HG03159 (cell line): ENCODE measurements at regions not wholly inside any gene's neighbourhood (a gene's known extent, or its start where the extent isn't known, plus 50 kb on each side); places are given as distances from the start of the nearest gene placed in this dataset.
"Not testable (repeated sequence)": the region's sequence is repeated elsewhere in the genome, so short reads cannot be mapped to it uniquely, and the experiment has no call there.

Experiments used
- ATAC-seq: cut with Tn5 transposase; IDR thresholded peaks from one replicate; pipeline ENCODE4 v1.9.1; 2021; ENCODE audit warnings: mild to moderate bottlenecking, moderate library complexity; ENCODE audit not compliant: unreplicated experiment

- ATAC-seq = no peak
Measured at GRCh38 chr20:7742479-7742878, 197.8 kb downstream of the HAO1 start.

GRCh38 chr20:7744411-7744810 lies 195.8 kb downstream of the HAO1 start:
- no peak for ATAC-seq

- ATAC-seq = no peak
Measured at GRCh38 chr20:7748624-7749023, 191.6 kb downstream of the HAO1 start.

- ATAC-seq = no peak
Measured at GRCh38 chr20:7754102-7754501, 186.2 kb downstream of the HAO1 start.

- ATAC-seq = no peak
Measured at GRCh38 chr20:7758406-7758805, 181.9 kb downstream of the HAO1 start.

GRCh38 chr20:7760247-7761031 lies 179.8 kb downstream of the HAO1 start:
- no peak for ATAC-seq

- ATAC-seq = peak; percentile 85
Measured at GRCh38 chr20:7765221-7765620, 175.0 kb downstream of the HAO1 start.

GRCh38 chr20:7770046-7770445 lies 170.2 kb downstream of the HAO1 start:
- no peak for ATAC-seq

GRCh38 chr20:7770578-7770977 lies 169.7 kb downstream of the HAO1 start:
- peak; percentile 99 for ATAC-seq

- no peak for ATAC-seq
Measured at GRCh38 chr20:7772371-7772770, 167.9 kb downstream of the HAO1 start.

GRCh38 chr20:7773511-7773910 lies 166.7 kb downstream of the HAO1 start:
- no peak for ATAC-seq

GRCh38 chr20:7775072-7775471 lies 165.2 kb downstream of the HAO1 start:
- ATAC-seq = no peak

- no peak for ATAC-seq
Measured at GRCh38 chr20:7776148-7776547, 164.1 kb downstream of the HAO1 start.

GRCh38 chr20:7790189-7790588 lies 150.1 kb downstream of the HAO1 start:
- ATAC-seq = no peak

GRCh38 chr20:7792150-7792869 lies 147.9 kb downstream of the HAO1 start:
- no peak for ATAC-seq

GRCh38 chr20:7798176-7798575 lies 142.1 kb downstream of the HAO1 start:
- ATAC-seq = no peak

GRCh38 chr20:7799862-7800261 lies 140.4 kb downstream of the HAO1 start:
- no peak for ATAC-seq

GRCh38 chr20:7803411-7804151 lies 136.7 kb downstream of the HAO1 start:
- ATAC-seq = not testable (repeated sequence)

- ATAC-seq = no peak
Measured at GRCh38 chr20:7806831-7807230, 133.4 kb downstream of the HAO1 start.

GRCh38 chr20:7817286-7817685 lies 123.0 kb downstream of the HAO1 start:
- no peak for ATAC-seq

- ATAC-seq = no peak
Measured at GRCh38 chr20:7818477-7818876, 121.8 kb downstream of the HAO1 start.

- ATAC-seq = no peak
Measured at GRCh38 chr20:7820897-7821296, 119.4 kb downstream of the HAO1 start.
